Effector memory CD8-positive, alpha-beta T cell (primary cell): ENCODE measurements at regions not wholly inside any gene's neighbourhood (a gene's known extent, or its start where the extent isn't known, plus 50 kb on each side); places are given as distances from the start of the nearest gene placed in this dataset.
A peak's percentile ranks its signal among the peaks of the same experiment; 100 is the strongest.

Source experiments
- ATAC-seq: fragments of 150-1000 bp; cut with Tn5 transposase; replicated peaks from 2 replicates; pipeline ENCODE4 v1.10.0; 2021; ENCODE audit warnings: mild to moderate bottlenecking, moderate library complexity
- DNase-seq, 3 experiments: peaks; one replicate each; pipeline ENCODE4 v3.0.0; 2021
- H3K27ac Mint-ChIP-seq, 2 donors: one replicate each; pipeline ENCODE4 v1.8.0; 2022; ENCODE audit warnings: mild to moderate bottlenecking in 2 of 2, mixed read lengths in 2 of 2, moderate library complexity in 2 of 2
- H3K27me3 Mint-ChIP-seq, 2 donors: one replicate each; pipeline ENCODE4 v1.8.0; 2022; ENCODE audit warnings: mixed read lengths in 2 of 2
- H3K36me3 Mint-ChIP-seq: one replicate; pipeline ENCODE4 v1.8.0; 2022; ENCODE audit warnings: mild to moderate bottlenecking, moderate library complexity, mixed read lengths; ENCODE audit not compliant: insufficient read depth
- H3K4me1 Mint-ChIP-seq, 2 donors: one replicate each; pipeline ENCODE4 v1.8.0; 2022; ENCODE audit warnings: low read depth in 2 of 2, mixed read lengths in 2 of 2
- H3K4me3 Mint-ChIP-seq, 2 donors: one replicate each; pipeline ENCODE4 v1.8.0; 2022; ENCODE audit warnings: mild to moderate bottlenecking in 2 of 2, mixed read lengths in 2 of 2, moderate library complexity in 2 of 2
- H3K9me3 Mint-ChIP-seq, 2 donors: one replicate each; pipeline ENCODE4 v1.8.0; 2022; ENCODE audit warnings: mixed read lengths in 2 of 2

DNA sequence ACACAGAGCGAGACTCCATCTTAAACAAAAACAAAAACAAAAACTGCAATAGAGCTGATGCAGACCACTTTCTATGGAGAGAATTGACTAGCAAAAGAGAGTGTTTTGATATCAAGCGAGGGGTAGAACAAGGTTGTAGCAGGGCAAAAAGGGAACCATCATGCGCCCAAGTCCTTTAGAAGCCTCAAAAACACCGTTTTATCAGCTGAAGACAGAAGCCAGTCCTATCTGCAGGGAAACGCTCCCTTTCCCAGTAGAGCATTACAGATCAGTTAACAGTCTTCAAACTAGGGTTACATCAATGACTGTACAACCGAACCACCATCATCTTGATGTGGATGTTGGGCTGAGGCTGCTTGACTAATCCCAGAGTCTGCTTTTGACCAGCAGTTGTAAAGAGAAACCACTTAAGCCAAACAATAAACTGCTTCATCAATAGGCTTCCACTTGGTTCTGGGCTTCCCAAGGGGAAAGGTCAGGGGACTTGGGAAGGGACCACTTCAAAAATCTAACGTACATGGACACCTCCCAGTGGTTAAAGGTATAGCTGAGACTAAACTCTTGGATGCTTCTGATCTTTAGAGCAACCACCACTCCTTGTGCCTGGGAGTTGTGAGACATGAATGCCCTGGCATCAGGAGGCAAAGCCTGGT is 59.6 kb upstream of the SPDEF start:
- no peak overlapping the region for H3K4me3 Mint-ChIP-seq
- H3K36me3 Mint-ChIP-seq, result peaks cover 10% of the 10 kb centered on the region
- no peak overlapping the region for H3K27ac Mint-ChIP-seq
- DNase-seq, result no peak
- ATAC-seq, result no peak
- peaks cover 15 to 34% of the 10 kb centered on the region in 2 donors for H3K4me1 Mint-ChIP-seq
- no peaks in the 10 kb centered on the region for H3K27me3 Mint-ChIP-seq
- H3K9me3 Mint-ChIP-seq, result no peaks in the 10 kb centered on the region

DNA sequence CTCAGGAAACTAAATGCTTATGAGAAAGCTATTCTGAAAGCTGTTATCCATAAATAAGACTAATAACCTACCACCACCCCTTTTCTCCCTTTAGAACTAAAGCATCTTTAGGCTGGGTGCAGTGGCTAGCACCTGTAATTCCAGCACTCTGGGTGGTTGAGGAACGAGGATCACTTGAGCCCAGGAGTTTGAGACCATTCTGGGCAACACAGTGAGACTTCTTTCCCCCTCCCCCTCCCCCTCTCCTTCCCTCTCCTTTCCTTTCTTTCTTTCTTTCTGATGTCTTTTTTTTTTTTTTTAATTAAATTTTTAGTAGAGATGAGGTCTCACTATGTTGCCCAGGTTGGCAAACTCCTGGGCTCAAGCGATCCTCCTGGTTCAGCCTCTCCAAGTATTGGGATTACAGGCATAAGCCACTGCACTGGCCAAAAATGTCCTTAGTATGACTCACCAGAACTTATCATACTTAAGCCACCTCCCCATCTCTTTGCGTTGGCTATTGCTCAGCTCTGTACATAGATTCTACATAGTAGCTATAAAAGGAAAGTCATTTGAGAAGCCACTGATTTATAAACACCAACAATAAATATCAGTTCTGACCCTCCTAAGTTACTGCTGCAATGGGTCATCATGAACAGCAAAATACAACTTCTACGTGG is 54.8 kb upstream of the SPDEF start:
- H3K36me3 Mint-ChIP-seq, result peaks cover 21% of the 10 kb centered on the region
- H3K27me3 Mint-ChIP-seq, result no peaks in the 10 kb centered on the region
- H3K4me3 Mint-ChIP-seq, result no peak overlapping the region
- no peaks in the 10 kb centered on the region for H3K9me3 Mint-ChIP-seq
- ATAC-seq (no peak), DNase-seq (no peak)
- peak overlapping the region in 1 of 2 donors; percentile 46 for H3K27ac Mint-ChIP-seq
- H3K4me1 Mint-ChIP-seq, result peaks cover 7 to 31% of the 10 kb centered on the region in 2 donors

DNA sequence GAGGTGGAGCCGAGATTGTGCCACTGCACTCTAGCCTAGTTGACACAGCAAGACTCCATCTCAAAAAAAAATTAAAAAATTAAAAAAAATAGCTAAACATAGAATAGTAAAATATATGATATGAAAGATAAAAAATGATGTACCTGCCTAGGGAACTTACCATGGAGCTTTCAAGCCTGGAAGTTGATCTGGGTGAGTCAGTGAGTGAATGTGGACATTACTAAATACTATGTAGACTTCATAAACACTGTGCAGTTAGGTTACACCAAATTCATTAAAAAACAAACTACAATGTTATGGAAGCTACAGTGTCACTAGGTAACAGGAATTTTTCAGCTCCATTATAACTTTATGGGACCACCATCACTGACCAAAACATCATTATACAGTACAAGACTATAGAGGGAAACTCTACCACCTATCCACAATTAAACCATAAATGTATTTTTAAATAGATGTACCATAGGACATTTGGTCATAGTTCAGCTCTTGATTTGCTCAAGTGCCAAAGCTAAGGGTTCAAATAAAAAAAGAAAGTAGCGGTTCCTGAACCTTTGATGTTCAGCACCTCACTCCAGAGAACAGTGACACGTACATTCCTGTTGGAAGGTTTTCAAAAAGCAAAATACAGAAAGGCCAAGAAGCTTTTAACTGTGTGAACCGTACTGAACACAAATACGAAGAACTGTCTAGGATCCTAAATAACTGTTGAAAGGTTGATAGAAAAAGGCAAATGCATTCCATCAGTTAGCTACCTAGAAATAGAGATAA is 52.4 kb upstream of the SPDEF start:
- Mint-ChIP-seq H3K9me3 (no peaks in the 10 kb centered on the region), H3K4me1 (peaks cover 10 to 24% of the 10 kb centered on the region in 2 donors), H3K36me3 (peaks cover 37% of the 10 kb centered on the region), H3K4me3 (no peak overlapping the region), H3K27me3 (no peaks in the 10 kb centered on the region), H3K27ac (no peak overlapping the region)
- no peak for DNase-seq
- ATAC-seq, result no peak

DNA sequence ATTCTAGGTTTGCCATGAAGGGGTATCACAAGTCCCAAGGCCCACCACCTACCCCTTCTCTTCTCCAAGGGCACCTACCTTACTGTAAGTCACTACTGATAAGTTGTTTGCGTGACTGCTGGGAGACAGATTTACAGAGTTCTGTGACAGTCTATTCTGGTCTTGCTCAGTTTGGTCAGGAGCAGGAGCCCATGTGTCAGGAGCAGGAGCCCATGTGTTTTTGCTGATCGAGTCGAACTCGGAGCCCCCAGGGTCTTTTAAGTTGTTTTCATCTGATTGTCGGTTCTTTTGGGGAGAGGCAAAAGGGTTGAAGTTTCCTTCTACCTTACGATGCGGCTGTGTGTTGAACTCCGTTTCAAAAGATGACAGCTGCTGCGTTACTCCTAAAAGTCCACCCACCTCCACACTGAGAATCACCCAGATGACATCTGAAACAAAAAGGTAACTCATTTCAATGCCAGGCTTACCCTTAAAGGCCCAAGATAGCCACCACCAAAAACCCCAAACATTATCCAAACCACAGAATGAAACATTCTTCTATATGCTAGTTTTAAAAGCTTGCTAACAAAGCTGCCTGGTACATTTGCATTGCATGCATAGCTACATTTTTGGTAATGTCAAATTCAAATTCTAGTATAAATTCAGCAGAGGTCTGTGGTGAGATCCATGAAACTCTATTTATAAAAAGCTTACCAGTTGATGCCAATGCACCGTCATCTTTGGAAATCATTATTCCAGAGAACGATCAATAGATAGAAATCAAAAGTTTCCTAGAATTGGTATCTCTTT is 50.5 kb upstream of the SPDEF start:
- Mint-ChIP-seq H3K4me3 (no peak overlapping the region), H3K9me3 (no peaks in the 10 kb centered on the region), H3K27ac (no peak overlapping the region), H3K4me1 (peaks cover 10 to 19% of the 10 kb centered on the region in 2 donors), H3K36me3 (peaks cover 31% of the 10 kb centered on the region), H3K27me3 (no peaks in the 10 kb centered on the region)
- no peak for ATAC-seq
- DNase-seq, result no peak
